Progenitor cell of endocrine pancreas (in vitro differentiated cells): ENCODE measurements at regions not wholly inside any gene's neighbourhood (a gene's known extent, or its start where the extent isn't known, plus 50 kb on each side); places are given as distances from the start of the nearest gene placed in this dataset.

Experiments used
- DNase-seq: peaks from one replicate; pipeline ENCODE4 v3.0.0; 2021; ENCODE audit warnings: low spot score; ENCODE audit not compliant: unreplicated experiment
- H3K27ac Mint-ChIP-seq: 2 replicates; pipeline ENCODE4 v1.8.0; 2021; ENCODE audit warnings: mild to moderate bottlenecking, moderate library complexity, mixed read lengths
- H3K27me3 Mint-ChIP-seq: 2 replicates; pipeline ENCODE4 v1.8.0; 2021; ENCODE audit warnings: mixed read lengths
- H3K36me3 Mint-ChIP-seq: 2 replicates; pipeline ENCODE4 v1.8.0; 2022; ENCODE audit warnings: mixed read lengths; ENCODE audit not compliant: insufficient read depth
- H3K4me1 Mint-ChIP-seq: 2 replicates; pipeline ENCODE4 v1.8.0; 2021; ENCODE audit warnings: low read depth, mixed read lengths
- H3K4me3 Mint-ChIP-seq: 2 replicates; pipeline ENCODE4 v1.8.0; 2021; ENCODE audit warnings: low read depth, mild to moderate bottlenecking, moderate library complexity, mixed read lengths
- H3K9me3 Mint-ChIP-seq: 2 replicates; pipeline ENCODE4 v1.8.0; 2021; ENCODE audit warnings: low read depth, mixed read lengths
- CTCF ChIP-seq: fragments of 200-600 bp; sonication (generic); IDR thresholded peaks from one replicate; pipeline ENCODE4 v1.5.0; 2021; ENCODE audit warnings: antibody characterized with exemption, mild to moderate bottlenecking; ENCODE audit not compliant: unreplicated experiment

- peaks cover 11% of the 10 kb centered on the region for H3K4me1 Mint-ChIP-seq
- TF ChIP-seq CTCF = no peak
Measured at GRCh38 chr17:71842986-71843385, 277.8 kb upstream of the SOX9 start.

GRCh38 chr17:71845337-71845736 lies 275.5 kb upstream of the SOX9 start:
- no peaks in the 10 kb centered on the region for H3K27me3 Mint-ChIP-seq
- peaks cover 7% of the 10 kb centered on the region for H3K9me3 Mint-ChIP-seq
- H3K27ac Mint-ChIP-seq = no peak overlapping the region
- H3K4me1 Mint-ChIP-seq = peaks cover 8% of the 10 kb centered on the region
- no peaks in the 10 kb centered on the region for H3K36me3 Mint-ChIP-seq
- no peak for DNase-seq
- no peak for TF ChIP-seq CTCF
- no peak overlapping the region for H3K4me3 Mint-ChIP-seq

More at GRCh38 chr17:71842986-71843385, 277.8 kb upstream of the SOX9 start:
- peaks cover 7% of the 10 kb centered on the region for H3K9me3 Mint-ChIP-seq
- H3K27ac Mint-ChIP-seq = no peak overlapping the region
- no peak overlapping the region for H3K4me3 Mint-ChIP-seq
- no peak for DNase-seq
- H3K36me3 Mint-ChIP-seq = no peaks in the 10 kb centered on the region
- no peaks in the 10 kb centered on the region for H3K27me3 Mint-ChIP-seq

- no peaks in the 10 kb centered on the region for H3K36me3 Mint-ChIP-seq
- peaks cover 7% of the 10 kb centered on the region for H3K9me3 Mint-ChIP-seq
- peaks cover under 1% of the 10 kb centered on the region for H3K27me3 Mint-ChIP-seq
- no peak for TF ChIP-seq CTCF
- no peak for DNase-seq
- H3K4me3 Mint-ChIP-seq = no peak overlapping the region
- H3K27ac Mint-ChIP-seq = no peak overlapping the region
- H3K4me1 Mint-ChIP-seq = no peaks in the 10 kb centered on the region
Measured at GRCh38 chr17:71846561-71847110, 274.2 kb upstream of the SOX9 start.

GRCh38 chr17:71849783-71850768 lies 270.7 kb upstream of the SOX9 start:
- no peaks in the 10 kb centered on the region for H3K36me3 Mint-ChIP-seq
- no peak for TF ChIP-seq CTCF
- H3K27me3 Mint-ChIP-seq = peaks cover 3% of the 10 kb centered on the region
- H3K4me3 Mint-ChIP-seq = no peak overlapping the region
- H3K4me1 Mint-ChIP-seq = peaks cover 4% of the 10 kb centered on the region
- no peak for DNase-seq
- H3K27ac Mint-ChIP-seq = no peak overlapping the region
- no peaks in the 10 kb centered on the region for H3K9me3 Mint-ChIP-seq

- Mint-ChIP-seq H3K4me3 (no peak overlapping the region), H3K27ac (no peak overlapping the region), H3K9me3 (no peaks in the 10 kb centered on the region), H3K4me1 (peaks cover 4% of the 10 kb centered on the region), H3K36me3 (no peaks in the 10 kb centered on the region), H3K27me3 (peaks cover 3% of the 10 kb centered on the region)
- no peak for DNase-seq
- TF ChIP-seq CTCF = no peak
Measured at GRCh38 chr17:71850812-71851211, 270.0 kb upstream of the SOX9 start.
